ENCODE measurements at regions not wholly inside any gene's neighbourhood (a gene's known extent, or its start where the extent isn't known, plus 50 kb on each side); places are given as distances from the start of the nearest gene placed in this dataset.
"Not testable (repeated sequence)": the region's sequence is repeated elsewhere in the genome, so short reads cannot be mapped to it uniquely, and the experiment has no call there.

- DNase-seq (ENCODE audit: low spot score): no peak
These were observed 62.0 kb downstream of the CAVIN4 start for GRCh38 chr9:100639854-100640253.

GRCh38 chr9:100640447-100641050 is 62.7 kb downstream of the CAVIN4 start:
- no peak for DNase-seq (ENCODE audit: low spot score)

- no peak for DNase-seq (ENCODE audit: low spot score)
These were observed 63.3 kb downstream of the CAVIN4 start for GRCh38 chr9:100641166-100641565.

- no peak for DNase-seq (ENCODE audit: low spot score)
These were observed 75.0 kb downstream of the CAVIN4 start for GRCh38 chr9:100652850-100653249.

- no peak for DNase-seq (ENCODE audit: low spot score)
These were observed 75.9 kb downstream of the CAVIN4 start for GRCh38 chr9:100653643-100654334.

- DNase-seq (ENCODE audit: low spot score): not testable (repeated sequence)
These were observed 79.0 kb downstream of the CAVIN4 start for GRCh38 chr9:100656851-100657250.

- no peak for DNase-seq (ENCODE audit: low spot score)
These were observed 83.8 kb downstream of the CAVIN4 start for GRCh38 chr9:100661668-100662067.

GRCh38 chr9:100662122-100662521 is 84.2 kb downstream of the CAVIN4 start:
- no peak for DNase-seq (ENCODE audit: low spot score)

GRCh38 chr9:100667448-100667847 is 89.6 kb downstream of the CAVIN4 start:
- DNase-seq (ENCODE audit: low spot score): no peak

- no peak for DNase-seq (ENCODE audit: low spot score)
These were observed 90.1 kb downstream of the CAVIN4 start for GRCh38 chr9:100668024-100668423.

- DNase-seq (ENCODE audit: low spot score): no peak
These were observed 92.1 kb downstream of the CAVIN4 start for GRCh38 chr9:100669968-100670367.

- DNase-seq (ENCODE audit: low spot score): no peak
These were observed 92.8 kb downstream of the CAVIN4 start for GRCh38 chr9:100670719-100671118.

- no peak for DNase-seq (ENCODE audit: low spot score)
These were observed 94.0 kb downstream of the CAVIN4 start for GRCh38 chr9:100671898-100672297.

GRCh38 chr9:100673249-100673648 is 95.4 kb downstream of the CAVIN4 start:
- no peak for DNase-seq (ENCODE audit: low spot score)

- DNase-seq (ENCODE audit: low spot score): no peak
These were observed 96.7 kb downstream of the CAVIN4 start for GRCh38 chr9:100674419-100675122.

- DNase-seq (ENCODE audit: low spot score): no peak
These were observed 102.0 kb downstream of the CAVIN4 start for GRCh38 chr9:100679834-100680233.

- DNase-seq (ENCODE audit: low spot score): no peak
These were observed 108.5 kb downstream of the CAVIN4 start for GRCh38 chr9:100686420-100686819.

GRCh38 chr9:100689635-100690034 is 111.8 kb downstream of the CAVIN4 start:
- no peak for DNase-seq (ENCODE audit: low spot score)

- peak; percentile 19 for DNase-seq (ENCODE audit: low spot score)
These were observed 112.6 kb downstream of the CAVIN4 start for GRCh38 chr9:100690438-100690837.

- DNase-seq (ENCODE audit: low spot score): no peak
These were observed 119.5 kb downstream of the CAVIN4 start for GRCh38 chr9:100697339-100697738.

- DNase-seq (ENCODE audit: low spot score): no peak
These were observed 121.1 kb downstream of the CAVIN4 start for GRCh38 chr9:100698945-100699344.

- no peak for DNase-seq (ENCODE audit: low spot score)
These were observed 121.8 kb downstream of the CAVIN4 start for GRCh38 chr9:100699668-100700067.

All from HT-29 (cell line).